Thymus (tissue), 11 donors: ENCODE measurements at regions not wholly inside any gene's neighbourhood (a gene's known extent, or its start where the extent isn't known, plus 50 kb on each side); places are given as distances from the start of the nearest gene placed in this dataset.

Source experiments
- DNase-seq, 9 donors: peaks; one replicate each; pipeline ENCODE4 v3.0.0-alpha.2; 2013; ENCODE audit warnings: low spot score in 9 of 9, low read depth in 6 of 9, missing footprints in 1 of 9
- H3K27ac ChIP-seq, 2 donors: one replicate each; pipeline ENCODE4 v1.5.1; 2013; ENCODE audit warnings: control low read depth in 1 of 2, low read depth in 1 of 2, low read length in 1 of 2, mild to moderate bottlenecking in 1 of 2, moderate library complexity in 1 of 2
- H3K27me3 ChIP-seq, 2 donors: one replicate each; pipeline ENCODE4 v1.5.1; 2013; ENCODE audit warnings: low read length in 1 of 2; ENCODE audit not compliant: control insufficient read depth in 2 of 2, insufficient read depth in 1 of 2
- H3K36me3 ChIP-seq, 2 donors: one replicate each; pipeline ENCODE4 v1.5.1; 2013; ENCODE audit warnings: low read length in 1 of 2, mild to moderate bottlenecking in 1 of 2, moderate library complexity in 1 of 2; ENCODE audit not compliant: control insufficient read depth in 2 of 2, insufficient read depth in 2 of 2
- H3K4me1 ChIP-seq, 2 donors: one replicate each; pipeline ENCODE4 v1.5.1; 2013; ENCODE audit warnings: low read length in 2 of 2; ENCODE audit not compliant: control insufficient read depth in 2 of 2, insufficient read depth in 2 of 2
- H3K4me3 ChIP-seq, 2 donors: one replicate each; pipeline ENCODE4 v1.5.1; 2013; ENCODE audit warnings: low read length in 2 of 2, control low read depth in 1 of 2, mild to moderate bottlenecking in 1 of 2
- H3K9me3 ChIP-seq, 2 donors: one replicate each; pipeline ENCODE4 v1.5.1; 2013; ENCODE audit warnings: low read length in 1 of 2, mild to moderate bottlenecking in 1 of 2; ENCODE audit not compliant: control insufficient read depth in 2 of 2, insufficient read depth in 1 of 2
- WGBS: extraction: QIAGEN DNeasy Blood & Tissue Kit; methylation state at CpG from one replicate; pipeline ENCODE4 v1.1.7; 2013; 5-methylcytosine and 5-hydroxymethylcytosine counted together
- donor health status: healthy.

- Histone ChIP-seq H3K9me3 (no peaks in the 10 kb centered on the region), H3K27me3 (no peaks in the 10 kb centered on the region), H3K36me3 (no peaks in the 10 kb centered on the region), H3K4me1 (no peaks in the 10 kb centered on the region), H3K4me3 (no peak overlapping the region), H3K27ac (no peak overlapping the region)
- DNase-seq = no peak
- WGBS = 90% methylated on average over 8 of the region's 8 CpGs
Observed at GRCh38 chr11:59264736-59265135, 52.0 kb upstream of the MPEG1 start.

- Histone ChIP-seq H3K4me3 (no peak overlapping the region), H3K4me1 (no peaks in the 10 kb centered on the region), H3K27ac (no peak overlapping the region), H3K36me3 (no peaks in the 10 kb centered on the region), H3K9me3 (no peaks in the 10 kb centered on the region), H3K27me3 (no peaks in the 10 kb centered on the region)
- WGBS = 83% methylated on average over 9 of the region's 9 CpGs
- DNase-seq = no peak
Observed at GRCh38 chr11:59263225-59263894, 50.6 kb upstream of the MPEG1 start.
